ENCODE measurements at regions not wholly inside any gene's neighbourhood (a gene's known extent, or its start where the extent isn't known, plus 50 kb on each side); places are given as distances from the start of the nearest gene placed in this dataset.
"Not testable (repeated sequence)": the region's sequence is repeated elsewhere in the genome, so short reads cannot be mapped to it uniquely, and the experiment has no call there.

DNA sequence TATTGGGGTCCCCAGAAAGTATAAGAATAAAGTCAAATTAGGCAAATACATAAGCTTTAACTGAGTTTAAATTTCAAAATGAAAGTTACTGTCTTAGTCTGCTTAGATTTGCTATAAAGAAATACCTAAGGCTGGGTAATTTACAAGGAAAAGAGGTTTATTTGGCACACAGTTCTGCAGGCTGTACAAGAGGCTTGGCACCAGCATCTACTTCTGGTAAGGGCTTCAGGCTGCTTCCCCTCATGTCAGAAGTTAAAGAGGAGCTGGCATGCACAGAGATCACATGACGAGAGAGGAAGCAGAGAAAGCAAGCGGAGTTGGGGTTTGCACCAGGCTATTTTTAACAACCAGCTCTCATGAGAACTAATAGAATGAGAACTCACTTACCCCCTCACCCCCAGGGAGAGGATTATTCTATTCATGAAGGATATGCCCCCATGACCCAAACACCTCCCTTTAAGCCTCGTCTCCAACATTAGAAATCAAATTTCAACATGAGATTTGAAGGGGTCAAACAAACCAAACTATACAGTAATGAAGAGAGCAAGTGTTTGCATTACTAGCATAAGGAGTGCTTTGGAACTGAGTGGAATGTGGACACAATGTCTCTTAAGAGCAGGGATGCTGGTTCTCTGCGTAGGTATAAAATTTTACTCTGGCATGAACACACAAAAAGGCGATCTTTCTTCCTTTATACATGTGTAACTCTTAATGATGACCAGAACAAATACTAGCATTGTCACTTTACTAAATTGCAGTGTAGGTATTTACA lies 292.8 kb upstream of the PMFBP1 start:
- in situ Hi-C loops (cut with MboI; ENCODE audit: low sequenced_read_pairs): no loop called here

GRCh38 chr16:72464052-72464451 lies 292.1 kb upstream of the PMFBP1 start:
- in situ Hi-C loops (cut with MboI; ENCODE audit: low sequenced_read_pairs): no loop called here

DNA sequence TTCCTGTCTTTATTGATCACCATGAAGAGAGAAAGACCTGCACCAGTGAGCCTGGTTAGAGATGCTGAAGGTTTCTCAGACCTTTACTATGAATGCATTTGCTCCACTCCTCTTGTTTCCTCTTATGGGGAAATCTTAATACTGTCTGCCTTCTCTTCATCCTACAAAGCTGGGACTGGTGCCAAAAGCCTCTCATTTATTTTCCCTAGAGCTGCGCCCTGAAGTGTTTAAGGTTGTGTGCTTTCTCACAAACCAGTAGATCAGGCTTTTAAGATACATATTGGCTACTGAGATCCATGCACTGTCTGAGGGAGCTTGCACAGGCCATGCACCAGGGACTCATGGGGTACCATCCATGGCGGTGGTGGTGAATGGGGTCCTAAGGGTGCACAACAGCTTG lies 286.1 kb upstream of the PMFBP1 start:
- in situ Hi-C loops (cut with MboI; ENCODE audit: low sequenced_read_pairs): no loop called here

DNA sequence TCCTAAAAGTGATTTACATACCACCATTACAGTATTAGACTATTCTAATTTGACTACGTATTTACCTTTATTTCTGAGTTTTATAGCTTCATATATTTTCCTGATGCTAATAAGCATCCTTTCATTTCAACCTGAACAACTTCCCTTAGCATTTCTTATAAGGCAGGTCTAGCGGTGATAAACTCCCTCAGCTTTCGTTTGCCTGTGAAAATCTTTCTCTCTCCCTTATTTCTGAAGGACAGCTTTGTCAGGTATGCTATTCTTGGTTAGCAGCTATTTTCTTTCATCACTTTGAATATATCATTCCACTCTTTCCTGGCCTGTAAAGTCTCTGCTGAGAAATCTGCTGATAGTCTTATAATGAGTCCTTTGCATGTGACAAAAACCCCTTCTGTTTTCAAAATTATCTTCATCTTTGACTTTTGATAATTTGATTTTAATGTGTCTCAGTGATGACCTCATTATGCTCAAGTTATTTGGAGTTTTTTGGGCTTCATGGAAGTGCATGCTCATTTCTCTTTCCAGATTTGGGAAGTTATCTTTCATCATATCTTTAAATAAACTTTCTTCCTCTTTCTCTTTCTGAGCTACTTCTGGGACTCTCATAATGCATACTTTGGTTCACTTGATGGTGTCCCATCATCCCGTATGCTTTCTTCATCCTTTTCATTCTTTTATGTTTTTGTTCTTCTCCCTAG lies 285.4 kb upstream of the PMFBP1 start:
- in situ Hi-C loops (cut with MboI; ENCODE audit: low sequenced_read_pairs): no loop called here

- in situ Hi-C loops (cut with MboI; ENCODE audit: low sequenced_read_pairs): no loop called here
Observed at GRCh38 chr16:72455743-72456659, 284.0 kb upstream of the PMFBP1 start.

- in situ Hi-C loops (cut with MboI; ENCODE audit: low sequenced_read_pairs): not testable (repeated sequence)
Observed at GRCh38 chr16:72453856-72454255, 281.9 kb upstream of the PMFBP1 start.

DNA sequence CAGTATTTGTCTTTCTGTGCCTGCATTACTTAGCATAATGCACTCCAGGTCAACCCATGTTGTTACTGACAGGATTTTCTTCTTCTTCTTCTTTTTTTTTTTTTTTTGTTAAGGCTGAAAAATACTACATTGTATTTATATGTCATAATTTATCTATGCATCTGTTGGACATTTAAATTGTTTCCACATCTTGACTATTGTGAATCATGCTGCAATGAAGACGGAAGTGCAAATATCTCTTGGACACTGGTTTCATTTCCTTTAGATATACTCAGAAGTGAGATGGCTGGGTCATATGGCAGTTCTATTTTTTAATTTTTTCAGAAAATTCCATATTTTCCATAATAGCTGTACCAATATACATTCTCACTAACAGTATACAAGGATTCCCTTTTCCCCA lies 272.7 kb upstream of the PMFBP1 start:
- in situ Hi-C loops (cut with MboI; ENCODE audit: low sequenced_read_pairs): no loop called here

GRCh38 chr16:72443809-72444208 lies 271.9 kb upstream of the PMFBP1 start:
- in situ Hi-C loops (cut with MboI; ENCODE audit: low sequenced_read_pairs): no loop called here

DNA sequence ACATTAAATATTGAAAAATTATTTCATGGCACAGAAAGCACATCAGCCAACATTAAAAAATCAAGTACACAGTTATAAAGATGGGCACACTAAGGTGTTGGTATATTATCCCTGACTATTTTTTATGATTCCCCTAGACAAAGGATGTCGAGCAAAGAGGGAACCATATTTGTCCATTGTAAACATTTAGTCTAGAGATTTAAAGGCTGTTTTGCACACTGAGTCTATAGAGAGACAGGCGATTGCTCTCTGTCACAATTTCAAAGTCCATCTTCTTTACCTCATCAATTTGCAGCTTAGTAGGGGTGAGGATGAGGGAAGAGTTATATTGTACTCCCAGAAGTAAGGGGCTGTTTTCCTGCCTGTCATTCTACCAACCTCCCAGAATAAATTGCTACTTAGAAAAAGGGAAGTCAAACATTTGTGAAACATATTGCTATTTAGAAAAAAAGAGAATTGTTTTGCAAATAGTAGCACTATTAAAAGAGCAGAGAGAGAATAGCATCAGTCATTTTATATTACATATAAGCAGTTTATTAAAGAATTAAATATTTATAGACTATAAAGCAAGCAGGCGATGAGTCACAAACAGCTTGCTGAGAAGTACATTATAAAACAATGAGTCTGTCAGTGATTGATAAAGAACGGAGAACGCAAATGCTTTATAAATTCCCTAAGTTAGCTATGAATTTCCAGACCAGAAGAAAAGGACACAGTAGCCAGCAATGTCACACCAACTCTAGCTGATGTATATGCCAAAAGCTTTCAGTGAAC lies 270.6 kb upstream of the PMFBP1 start:
- in situ Hi-C loops (cut with MboI; ENCODE audit: low sequenced_read_pairs): no loop called here

DNA sequence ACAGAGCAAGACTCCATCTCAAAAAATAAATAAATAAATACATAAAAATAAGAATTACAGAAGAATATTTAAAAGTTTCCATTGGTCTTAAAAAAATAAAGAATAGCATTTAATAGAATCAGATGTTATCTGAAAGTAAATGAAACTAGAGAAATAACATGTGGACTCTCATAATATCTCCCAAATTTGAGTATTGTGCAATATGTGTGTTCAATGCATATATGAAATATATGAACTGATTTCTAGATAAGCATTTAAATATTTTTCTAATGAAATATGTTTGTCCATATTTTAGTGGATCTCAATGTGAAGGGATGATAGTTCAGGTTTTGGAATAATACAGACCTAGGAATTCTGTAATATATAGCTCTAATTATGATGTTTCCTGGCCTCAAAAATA lies 265.9 kb upstream of the PMFBP1 start:
- in situ Hi-C loops (cut with MboI; ENCODE audit: low sequenced_read_pairs): no loop called here

- in situ Hi-C loops (cut with MboI; ENCODE audit: low sequenced_read_pairs): no loop called here
Observed at GRCh38 chr16:72434159-72434558, 262.2 kb upstream of the PMFBP1 start.

- in situ Hi-C loops (cut with MboI; ENCODE audit: low sequenced_read_pairs): no loop called here
Observed at GRCh38 chr16:72430121-72430520, 258.2 kb upstream of the PMFBP1 start.

- in situ Hi-C loops (cut with MboI; ENCODE audit: low sequenced_read_pairs): no loop called here
Observed at GRCh38 chr16:72429671-72430081, 257.7 kb upstream of the PMFBP1 start.

DNA sequence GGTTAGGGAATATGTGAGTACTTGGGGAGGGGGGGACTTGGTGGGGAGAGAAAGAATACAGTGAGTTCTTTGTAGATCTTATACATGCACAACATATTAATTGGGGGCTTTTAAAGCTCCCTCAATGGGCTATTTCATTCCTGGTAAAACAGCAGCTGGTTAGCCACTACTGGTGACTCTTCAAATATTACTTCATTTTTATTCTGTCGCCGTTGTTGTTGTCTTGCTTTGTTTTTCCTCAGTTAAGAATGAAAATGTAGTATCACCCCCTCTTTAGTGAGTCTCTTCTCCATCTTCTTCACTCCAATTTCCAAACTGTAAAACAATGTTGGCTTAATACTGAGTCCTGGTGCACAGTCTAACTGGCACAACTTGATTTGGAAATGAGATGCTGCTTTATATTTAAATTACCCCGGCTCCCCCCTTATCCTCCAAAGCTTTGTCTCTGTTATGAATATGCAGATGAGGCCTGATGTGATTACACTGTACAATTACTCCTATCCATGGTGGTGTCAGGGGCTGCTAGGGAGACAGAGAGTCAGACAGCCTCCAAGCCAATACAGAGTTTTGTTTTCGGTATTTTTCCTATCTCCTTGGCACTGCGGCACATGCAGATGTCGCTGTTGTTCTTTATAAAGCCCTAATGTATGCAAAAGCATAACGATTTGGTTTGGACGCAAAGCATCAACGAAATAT lies 256.9 kb upstream of the PMFBP1 start:
- in situ Hi-C loops (cut with MboI; ENCODE audit: low sequenced_read_pairs): no loop called here

GRCh38 chr16:72427783-72428331 lies 255.9 kb upstream of the PMFBP1 start:
- in situ Hi-C loops (cut with MboI; ENCODE audit: low sequenced_read_pairs): no loop called here

- in situ Hi-C loops (cut with MboI; ENCODE audit: low sequenced_read_pairs): no loop called here
Observed at GRCh38 chr16:72427051-72427782, 255.3 kb upstream of the PMFBP1 start.

DNA sequence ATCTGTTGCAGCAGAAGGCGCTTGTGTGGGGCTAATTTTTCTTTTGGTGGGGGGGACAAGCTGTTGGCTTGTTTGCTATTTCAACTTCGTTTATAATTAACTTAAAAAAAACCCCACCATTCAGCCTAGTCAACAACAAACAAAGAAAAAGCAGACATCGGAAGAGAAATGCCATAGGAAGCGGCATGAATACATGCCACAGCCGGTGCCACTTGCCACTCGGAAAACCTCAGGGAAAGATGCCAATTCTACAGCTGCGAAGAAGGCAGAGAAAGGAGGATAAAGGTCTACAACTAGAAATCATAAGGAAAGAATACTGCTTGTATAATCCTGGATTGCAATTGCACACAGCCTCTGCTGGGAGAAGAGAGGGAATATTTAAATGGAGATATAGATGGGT lies 254.4 kb upstream of the PMFBP1 start:
- in situ Hi-C loops (cut with MboI; ENCODE audit: low sequenced_read_pairs): no loop called here

GRCh38 chr16:72425571-72426341 lies 253.8 kb upstream of the PMFBP1 start:
- in situ Hi-C loops (cut with MboI; ENCODE audit: low sequenced_read_pairs): no loop called here

Measured in HL-60/S4 treated with retinoic acid at 250 ng/mL for 4 days and 3 days (cell line).